HepG2 (cell line): ENCODE measurements at regions not wholly inside any gene's neighbourhood (a gene's known extent, or its start where the extent isn't known, plus 50 kb on each side); places are given as distances from the start of the nearest gene placed in this dataset.

Source experiments
- ATAC-seq: fragments of 200-7000 bp; cut with Tn5 transposase; 3 replicates; pipeline ENCODE4 v1.9.1; 2020; ENCODE audit warnings: mild to moderate bottlenecking, moderate library complexity
- BruUV-seq: library from RNA; stranded (reverse); fragments of 400-500 nt; replicated peaks from 2 replicates; lab custom pipeline; 2021; lab: Mats Ljungman, UMichigan
- CTCF ChIA-PET: fragments of 300-600 bp; formaldehyde crosslinking; extraction: SDS; loops from one replicate; lab custom pipeline; 2021; ENCODE audit warnings: low total read pairs, inconsistent platforms, low intra/inter-chr PET ratio; lab: Yijun Ruan, JAX
- POLR2A ChIA-PET: fragments of 350-600 bp; sonication (Branson Sonifier 250); formaldehyde crosslinking; loops from one replicate; lab custom pipeline; 2020; ENCODE audit warnings: antibody characterized with exemption, inconsistent platforms; lab: Yijun Ruan, JAX
- DNase-seq: peaks from one replicate; pipeline ENCODE4 v3.0.0-alpha.2; 2015; ENCODE audit warnings: low spot score
- FAIRE-seq: peaks from 3 replicates; lab custom pipeline; 2011; peaks lifted over from hg19 to GRCh38; lab: Jason Lieb, UNC
- H2AFZ ChIP-seq: one replicate; pipeline ENCODE4 v1.6.1; 2011; ENCODE audit warnings: low read length, inconsistent platforms
- H3K27ac ChIP-seq: fragments of 300-600 bp; 3 replicates; pipeline ENCODE4 v1.8.0; 2011; ENCODE audit warnings: mixed run types, mild to moderate bottlenecking, mixed read lengths, low read length, inconsistent platforms; ENCODE audit not compliant: insufficient read depth; ENCODE audit errors: extremely low read length
- H3K27me3 ChIP-seq, 2 experiments: fragments of 200-600 bp in 1 of 2; 2 replicates in 1 of 2; 3 replicates in 1 of 2; pipeline versions ENCODE4 v1.6.0 to v1.8.0; 2011; ENCODE audit warnings: low read length in 2 of 2, mild to moderate bottlenecking in 2 of 2, moderate library complexity in 2 of 2, inconsistent platforms in 1 of 2; ENCODE audit not compliant: insufficient read depth in 2 of 2, control insufficient read depth in 1 of 2
- H3K36me3 ChIP-seq, 2 experiments: fragments of 200-600 bp in 1 of 2; replicated peaks in 1 of 2; 2 replicates in 1 of 2; 3 replicates in 1 of 2; pipeline versions ENCODE4 v1.5.1 to v1.8.0; 2011; ENCODE audit warnings: low read length in 2 of 2, inconsistent platforms in 1 of 2; ENCODE audit not compliant: insufficient read depth in 2 of 2, control insufficient read depth in 1 of 2
- H3K4me1 ChIP-seq: 2 replicates; pipeline ENCODE4 v1.5.1; 2012; ENCODE audit warnings: low read length, inconsistent platforms; ENCODE audit not compliant: insufficient read depth
- H3K4me2 ChIP-seq: 2 replicates; pipeline ENCODE4 v1.6.0; 2011; ENCODE audit warnings: low read depth, low read length, inconsistent platforms
- H3K4me3 ChIP-seq, 3 experiments: fragments of 200-600 bp in 1 of 3; sonication (generic), shearing (Covaris generic) in 1 of 3; replicated peaks in 1 of 3; 2 replicates each; pipeline ENCODE4 v1.5.1; 2011 to 2016; ENCODE audit warnings: low read length in 3 of 3, inconsistent platforms in 2 of 3, low read depth in 2 of 3, mild to moderate bottlenecking in 2 of 3, control low read depth in 1 of 3, mixed read lengths in 1 of 3; ENCODE audit not compliant: insufficient read depth in 1 of 3
- H3K79me2 ChIP-seq: one replicate; pipeline ENCODE4 v1.6.1; 2011; ENCODE audit warnings: low read length, inconsistent platforms; ENCODE audit not compliant: insufficient read depth
- H3K9ac ChIP-seq: 2 replicates; pipeline ENCODE4 v1.6.0; 2011; ENCODE audit warnings: mild to moderate bottlenecking, low read depth, low read length, inconsistent platforms; ENCODE audit not compliant: insufficient read depth
- H3K9me3 ChIP-seq: 2 replicates; pipeline ENCODE4 v1.5.1; 2012; ENCODE audit warnings: mild to moderate bottlenecking, low read length
- H4K20me1 ChIP-seq: 2 replicates; pipeline ENCODE4 v1.6.0; 2011; ENCODE audit warnings: inconsistent platforms, mild to moderate bottlenecking, low read length, moderate library complexity; ENCODE audit not compliant: insufficient read depth
- NFIC ChIP-seq: IDR thresholded peaks from 2 replicates; pipeline ENCODE4 v1.6.1; 2012; ENCODE audit warnings: mild to moderate bottlenecking, low read length, inconsistent platforms
- TAF1 ChIP-seq: sonication (generic); formaldehyde crosslinking; IDR thresholded peaks from 2 replicates; pipeline ENCODE4 v1.4.0; 2020; ENCODE audit warnings: missing genetic modification reagents
- TSC22D2 ChIP-seq: sonication (generic); formaldehyde crosslinking; IDR thresholded peaks from 2 replicates; pipeline ENCODE4 v1.5.1; 2020; ENCODE audit warnings: missing genetic modification reagents, mild to moderate bottlenecking, borderline replicate concordance
- ZNF335 ChIP-seq: sonication (generic); formaldehyde crosslinking; IDR thresholded peaks from 2 replicates; pipeline ENCODE4 v1.4.0; 2020; ENCODE audit warnings: missing genetic modification reagents
- ZNF414 ChIP-seq: sonication (generic); formaldehyde crosslinking; IDR thresholded peaks from 2 replicates; pipeline ENCODE4 v1.5.0; 2020; ENCODE audit warnings: missing genetic modification reagents
- ZSCAN29 ChIP-seq: sonication (generic); formaldehyde crosslinking; conservative IDR thresholded peaks from 2 replicates; pipeline ENCODE4 v1.4.0; 2020; ENCODE audit warnings: mild to moderate bottlenecking, missing genetic modification reagents
- WGBS: methylation state at CpG from one replicate; pipeline ENCODE4 v1.1.6; 2017; ENCODE audit warnings: low lambda C conversion rate; 5-methylcytosine and 5-hydroxymethylcytosine counted together
- in situ Hi-C: cut with HindIII; loops from 2 replicates; pipeline ENCODE4 v1.10.0; 2017; ENCODE audit warnings: low pct_unique_long_range_greater_than_20kb; ENCODE audit not compliant: extremely low pct_ligation_motif_present
- intact Hi-C: fragments of 100-400 bp; cut with micrococcal nuclease; formaldehyde crosslinking; loops from one replicate; pipeline ENCODE4 v1.10.0; 2022; ENCODE audit not compliant: unreplicated experiment

DNA sequence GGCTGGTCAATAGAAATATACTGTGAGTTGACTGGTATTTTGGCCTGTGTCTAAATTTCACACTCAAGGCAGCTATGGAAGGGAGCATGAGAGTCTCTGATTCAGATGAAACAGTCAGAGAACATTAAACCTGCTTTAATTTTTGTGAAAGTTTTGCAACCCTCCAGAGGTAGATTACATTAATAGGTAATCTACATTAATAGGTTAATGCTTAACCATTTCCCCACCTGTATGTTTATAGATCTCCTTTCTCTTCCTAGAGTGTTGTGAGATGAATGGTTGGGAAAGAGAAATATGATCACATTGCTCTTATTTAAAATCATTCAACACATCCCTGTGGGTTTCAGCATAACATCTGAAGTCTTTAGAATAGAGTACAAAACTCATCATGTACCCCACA is 586.9 kb upstream of the DPPA4 start:
- H3K79me2 ChIP-seq: no peaks in the 10 kb centered on the region
- intact Hi-C loops: no loop called here
- FAIRE-seq (no peak), DNase-seq (no peak)
- no peaks in the 10 kb centered on the region for H3K4me1 ChIP-seq
- BruUV-seq: no TSS peak
- no peak overlapping the region for H3K9ac ChIP-seq
- no peak overlapping the region for H2AFZ ChIP-seq
- no peak overlapping the region for H3K4me3 ChIP-seq
- H3K9me3 ChIP-seq: no peaks in the 10 kb centered on the region
- no peak overlapping the region for H3K4me2 ChIP-seq
- no peak overlapping the region for H3K27ac ChIP-seq
- POLR2A ChIA-PET: no interaction called here
- TF ChIP-seq ZNF414 (CRISPR knock-in tag) (no peak), TAF1 (CRISPR knock-in tag) (no peak), ZNF335 (CRISPR knock-in tag) (no peak), TSC22D2 (CRISPR knock-in tag) (no peak)
- TF ChIP-seq, all 625 proteins: peak for 0
- Histone ChIP-seq H3K36me3 (no peaks in the 10 kb centered on the region), H4K20me1 (no peaks in the 10 kb centered on the region), H3K27me3 (no peaks in the 10 kb centered on the region)
- in situ Hi-C loops: no loop called here
- no peak for ATAC-seq
- CTCF ChIA-PET: no interaction called here

- CTCF ChIA-PET: no interaction called here
- no peaks in the 10 kb centered on the region for H3K79me2 ChIP-seq
- WGBS: 36% methylated on average over 8 of the region's 8 CpGs
- BruUV-seq: no TSS peak
- no peaks in the 10 kb centered on the region for H4K20me1 ChIP-seq
- FAIRE-seq: no peak
- no peak overlapping the region for H3K4me2 ChIP-seq
- no peaks in the 10 kb centered on the region for H3K36me3 ChIP-seq
- H3K9me3 ChIP-seq: no peaks in the 10 kb centered on the region
- H3K4me1 ChIP-seq: no peaks in the 10 kb centered on the region
- H3K4me3 ChIP-seq: no peak overlapping the region
- H3K27ac ChIP-seq: no peak overlapping the region
- intact Hi-C loops: no loop called here
- in situ Hi-C loops: no loop called here
- TF ChIP-seq ZSCAN29 (CRISPR knock-in tag) (no peak), NFIC (no peak), ZNF414 (CRISPR knock-in tag) (no peak)
- TF ChIP-seq, all 625 proteins: peak for 0
- DNase-seq: no peak
- Histone ChIP-seq H3K27me3 (no peaks in the 10 kb centered on the region), H2AFZ (no peak overlapping the region), H3K9ac (no peak overlapping the region)
- POLR2A ChIA-PET: no interaction called here
- ATAC-seq: no peak
Observed at GRCh38 chr3:109926376-109926775, 589.0 kb upstream of the DPPA4 start.
